ENCODE measurements at regions not wholly inside any gene's neighbourhood (a gene's known extent, or its start where the extent isn't known, plus 50 kb on each side); places are given as distances from the start of the nearest gene placed in this dataset.
"Not testable (repeated sequence)": the region's sequence is repeated elsewhere in the genome, so short reads cannot be mapped to it uniquely, and the experiment has no call there.

DNA sequence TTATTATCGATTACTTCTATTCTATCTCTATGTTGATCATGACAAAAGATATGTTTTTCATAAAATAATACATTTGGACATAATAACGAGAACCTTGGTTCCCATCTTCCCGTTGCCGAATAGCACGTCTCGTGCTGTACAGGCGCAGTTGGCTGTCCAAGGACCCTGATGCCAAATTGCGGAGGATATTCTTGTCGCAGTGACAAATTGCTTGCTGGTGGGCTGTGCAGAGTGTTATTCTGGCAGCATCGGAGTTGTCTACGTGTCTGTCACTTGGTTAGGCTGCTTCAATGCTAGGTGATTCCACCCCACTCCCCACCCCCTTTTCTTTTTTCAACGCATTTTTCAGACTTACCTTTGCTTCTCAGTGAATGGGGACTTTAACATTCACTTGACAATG, 546.8 kb downstream of the PRKD1 start:
- no peaks in the 10 kb centered on the region for H3K9me3 ChIP-seq (replicated peaks)
- no peak for DNase-seq
- H3K4me1 ChIP-seq: no peaks in the 10 kb centered on the region
- no peak overlapping the region for H3K27ac ChIP-seq
- no peaks in the 10 kb centered on the region for H3K27me3 ChIP-seq
- no peaks in the 10 kb centered on the region for H3K36me3 ChIP-seq
- no peak overlapping the region for H3K4me3 ChIP-seq

GRCh38 chr14:29388571-29388970, 539.1 kb downstream of the PRKD1 start:
- no peak for DNase-seq
- Histone ChIP-seq H3K4me1 (no peaks in the 10 kb centered on the region), H3K9me3 (replicated peaks) (no peaks in the 10 kb centered on the region), H3K27ac (no peak overlapping the region), H3K36me3 (no peaks in the 10 kb centered on the region), H3K27me3 (no peaks in the 10 kb centered on the region), H3K4me3 (no peak overlapping the region)

GRCh38 chr14:29390081-29390832, 537.4 kb downstream of the PRKD1 start:
- Histone ChIP-seq H3K4me3 (no peak overlapping the region), H3K27me3 (no peaks in the 10 kb centered on the region)

DNA sequence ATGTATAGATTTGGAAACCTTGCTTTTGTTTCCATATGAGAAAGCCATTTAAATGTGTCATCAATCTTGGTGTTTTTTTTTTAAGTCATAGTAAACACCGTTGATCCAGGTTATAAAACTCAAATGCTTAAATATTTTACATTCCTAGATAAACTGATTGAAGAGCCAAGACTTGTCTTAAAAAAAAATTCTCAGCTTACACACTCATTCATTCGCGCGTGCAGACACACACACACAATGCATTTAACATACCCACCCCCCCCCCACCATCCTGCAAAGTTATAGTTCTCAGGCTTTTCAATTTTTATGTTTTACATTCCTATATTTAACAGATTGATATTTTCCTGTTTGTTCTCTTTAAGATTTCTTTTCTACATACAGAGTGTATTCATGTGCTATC, 536.4 kb downstream of the PRKD1 start:
- no peak overlapping the region for H3K4me3 ChIP-seq
- no peak for DNase-seq
- no peak overlapping the region for H3K27ac ChIP-seq
- H3K36me3 ChIP-seq: no peaks in the 10 kb centered on the region
- H3K4me1 ChIP-seq: no peaks in the 10 kb centered on the region
- no peaks in the 10 kb centered on the region for H3K9me3 ChIP-seq (replicated peaks)
- no peaks in the 10 kb centered on the region for H3K27me3 ChIP-seq

More at GRCh38 chr14:29390081-29390832, 537.4 kb downstream of the PRKD1 start:
- H3K4me1 ChIP-seq: no peaks in the 10 kb centered on the region
- H3K9me3 ChIP-seq (replicated peaks): no peaks in the 10 kb centered on the region
- no peak for DNase-seq
- no peaks in the 10 kb centered on the region for H3K36me3 ChIP-seq
- no peak overlapping the region for H3K27ac ChIP-seq

DNA sequence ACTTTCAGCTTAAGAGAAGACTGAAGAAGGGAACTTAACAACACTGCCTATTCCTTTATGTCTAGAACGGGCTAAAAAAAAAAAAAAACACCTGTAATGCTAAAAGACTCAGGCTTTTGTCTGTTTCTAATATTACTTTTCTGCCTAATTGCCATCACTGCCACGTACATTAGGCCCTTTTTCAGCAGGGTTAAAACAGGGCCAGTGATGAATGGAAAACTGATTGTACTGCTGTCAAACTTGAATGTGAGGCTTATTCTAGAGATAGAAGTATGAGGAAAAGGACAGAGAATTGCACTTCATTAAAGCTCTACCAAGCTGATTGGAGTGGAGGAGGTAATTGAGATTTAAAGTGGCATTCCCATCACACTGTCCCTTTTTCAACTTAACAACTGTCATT, 535.8 kb downstream of the PRKD1 start:
- Histone ChIP-seq H3K9me3 (replicated peaks) (no peaks in the 10 kb centered on the region), H3K4me1 (no peaks in the 10 kb centered on the region), H3K4me3 (no peak overlapping the region), H3K27ac (no peak overlapping the region), H3K27me3 (no peaks in the 10 kb centered on the region), H3K36me3 (no peaks in the 10 kb centered on the region)
- no peak for DNase-seq

- no peaks in the 10 kb centered on the region for H3K36me3 ChIP-seq
- H3K4me1 ChIP-seq: no peaks in the 10 kb centered on the region
- DNase-seq: no peak
- H3K27me3 ChIP-seq: no peaks in the 10 kb centered on the region
- H3K9me3 ChIP-seq (replicated peaks): no peaks in the 10 kb centered on the region
- no peak overlapping the region for H3K4me3 ChIP-seq
- no peak overlapping the region for H3K27ac ChIP-seq
Measured at GRCh38 chr14:29392287-29392686, 535.4 kb downstream of the PRKD1 start.

GRCh38 chr14:29403091-29403490, 524.6 kb downstream of the PRKD1 start:
- Histone ChIP-seq H3K27ac (no peak overlapping the region), H3K4me1 (no peaks in the 10 kb centered on the region), H3K4me3 (no peak overlapping the region), H3K36me3 (no peaks in the 10 kb centered on the region), H3K9me3 (replicated peaks) (no peaks in the 10 kb centered on the region), H3K27me3 (0 out of 2 replicates have a peak, but pooled peaks cover 2% of the 10 kb centered on the region)
- DNase-seq: no peak

DNA sequence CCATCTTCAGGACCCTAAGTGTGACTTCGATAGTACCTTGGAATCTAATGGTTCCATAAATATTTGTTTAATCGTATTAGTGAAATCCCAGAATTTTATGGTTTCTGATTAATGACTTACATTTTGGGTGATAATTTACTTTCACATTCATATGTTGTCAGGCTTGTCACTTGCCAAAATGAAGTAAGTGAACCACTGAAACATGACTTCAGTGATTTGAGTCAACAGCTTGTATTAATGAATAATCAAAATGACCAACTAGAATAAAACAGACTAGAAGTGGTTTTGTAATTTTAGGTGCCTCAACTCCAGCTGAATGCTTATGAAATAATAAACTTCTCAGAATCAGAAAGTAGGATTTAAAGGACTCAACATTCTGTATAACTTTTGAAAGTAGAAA, 517.1 kb downstream of the PRKD1 start:
- Histone ChIP-seq H3K4me3 (no peak overlapping the region), H3K4me1 (no peaks in the 10 kb centered on the region), H3K9me3 (replicated peaks) (no peaks in the 10 kb centered on the region), H3K27ac (no peak overlapping the region), H3K36me3 (no peaks in the 10 kb centered on the region), H3K27me3 (no peaks in the 10 kb centered on the region)
- DNase-seq: no peak

DNA sequence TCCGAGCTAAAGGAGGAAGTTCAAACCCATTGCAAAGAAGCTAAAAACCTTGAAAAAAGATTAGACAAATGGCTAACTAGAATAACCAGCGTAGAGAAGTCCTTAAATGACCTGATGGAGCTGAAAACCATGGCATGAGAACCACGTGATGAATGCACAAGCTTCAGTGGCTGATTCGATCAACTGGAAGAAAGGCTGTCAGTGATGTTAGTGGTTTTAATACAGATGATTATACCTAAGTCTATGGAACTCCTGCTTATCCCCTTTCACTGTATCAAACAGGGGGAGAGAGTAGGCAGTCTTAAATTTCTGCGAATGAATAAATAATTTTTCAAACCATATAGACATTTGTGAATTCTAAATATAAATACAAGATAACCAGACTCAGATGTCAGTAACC, 512.7 kb downstream of the PRKD1 start:
- H3K4me3 ChIP-seq; H3K36me3 ChIP-seq; H3K27ac ChIP-seq; H3K4me1 ChIP-seq; DNase-seq; H3K9me3 ChIP-seq (replicated peaks); H3K27me3 ChIP-seq: not testable (repeated sequence)

DNA sequence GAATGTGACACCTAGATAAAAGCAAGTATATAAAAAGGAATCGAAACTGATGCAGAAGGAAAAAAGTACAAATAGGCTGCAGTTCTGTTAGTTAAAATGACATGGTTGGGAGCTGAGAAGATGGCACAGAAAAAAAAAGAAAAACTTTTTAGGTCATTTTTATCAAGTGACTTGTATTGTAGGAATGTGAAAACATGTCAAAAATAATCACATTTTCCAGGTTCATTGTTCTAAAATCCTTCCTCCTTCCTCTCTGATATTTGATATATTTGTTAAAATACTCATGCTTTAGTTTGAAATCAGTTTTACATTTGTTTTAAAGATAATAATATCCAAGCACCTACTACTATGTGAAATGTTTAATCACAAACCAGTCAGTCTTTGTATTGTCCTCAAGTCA, 507.9 kb downstream of the PRKD1 start:
- no peak overlapping the region for H3K27ac ChIP-seq
- H3K4me1 ChIP-seq: no peaks in the 10 kb centered on the region
- H3K36me3 ChIP-seq: no peaks in the 10 kb centered on the region
- no peak overlapping the region for H3K4me3 ChIP-seq
- H3K27me3 ChIP-seq: peaks cover 7% of the 10 kb centered on the region; the same call in 1 of the 2 replicates
- DNase-seq: no peak
- H3K9me3 ChIP-seq (replicated peaks): no peaks in the 10 kb centered on the region

DNA sequence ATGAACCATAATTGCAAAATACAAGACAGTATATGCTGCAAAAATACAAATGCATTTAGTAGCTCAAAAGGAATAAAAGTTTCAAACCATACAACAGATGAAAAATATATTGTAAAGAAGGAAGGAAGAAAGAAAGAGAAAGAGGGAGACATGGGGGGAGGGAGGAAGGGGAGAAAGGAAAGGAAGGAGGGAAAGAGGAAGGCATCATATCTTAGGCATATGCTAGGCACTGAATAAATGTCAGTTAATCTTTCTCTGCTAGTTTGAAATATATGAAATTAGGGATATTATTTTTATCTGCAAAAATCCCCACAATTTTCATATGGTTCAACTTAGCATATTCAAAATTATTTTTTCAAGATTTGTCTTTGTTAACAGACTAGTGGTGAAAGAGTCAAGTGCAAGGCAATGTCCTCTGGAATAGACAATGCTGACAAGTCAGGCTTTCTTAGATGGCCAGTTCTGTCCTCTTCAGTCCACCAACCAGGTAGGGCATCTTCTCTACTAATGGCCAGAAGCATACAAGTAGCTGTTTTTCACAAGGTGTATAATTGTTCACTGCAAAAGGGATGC, 506.4 kb downstream of the PRKD1 start:
- H3K27me3 ChIP-seq: peaks cover 10% of the 10 kb centered on the region; the same call in 1 of the 2 replicates
- H3K4me1 ChIP-seq: no peaks in the 10 kb centered on the region
- DNase-seq: no peak
- no peak overlapping the region for H3K27ac ChIP-seq
- no peaks in the 10 kb centered on the region for H3K36me3 ChIP-seq
- no peaks in the 10 kb centered on the region for H3K9me3 ChIP-seq (replicated peaks)
- H3K4me3 ChIP-seq: no peak overlapping the region

DNA sequence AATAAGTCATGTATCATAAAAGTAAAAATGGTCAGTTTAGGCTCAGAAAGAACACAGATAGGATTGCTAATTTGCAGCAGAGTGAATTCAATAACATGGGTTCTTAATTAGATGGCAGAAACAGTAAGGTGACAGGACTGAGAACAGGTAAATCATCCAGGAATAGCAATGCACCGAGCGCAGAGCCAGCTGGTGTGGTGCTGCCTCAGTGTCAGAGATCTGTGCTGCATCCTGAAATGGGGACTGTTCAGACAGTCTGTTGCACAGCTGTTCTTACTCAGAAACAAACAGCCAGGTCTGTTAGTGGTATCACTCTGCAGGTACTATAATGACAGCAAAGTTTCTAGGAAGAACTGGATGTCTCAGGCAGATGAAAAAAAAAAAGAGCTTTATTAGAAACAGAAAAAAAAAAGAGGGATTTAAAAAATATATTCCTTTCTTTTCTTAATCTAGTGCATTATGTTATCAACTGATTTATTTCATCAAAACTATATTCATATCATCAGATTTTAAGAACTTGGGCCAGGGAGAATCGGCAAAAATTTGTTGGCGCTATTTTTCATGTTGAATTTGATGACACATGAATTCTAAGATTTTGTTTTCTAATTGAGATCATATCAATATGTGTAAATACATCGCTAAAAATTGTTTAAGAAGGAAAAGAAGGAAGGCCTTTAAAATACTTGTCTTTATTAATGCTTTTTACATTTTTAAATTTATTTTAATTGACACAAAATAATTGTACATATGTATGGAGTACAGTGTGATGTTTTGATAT, 501.8 kb downstream of the PRKD1 start:
- Histone ChIP-seq H3K9me3 (replicated peaks) (no peaks in the 10 kb centered on the region), H3K27ac (no peak overlapping the region), H3K4me1 (no peaks in the 10 kb centered on the region), H3K4me3 (no peak overlapping the region), H3K36me3 (no peaks in the 10 kb centered on the region), H3K27me3 (0 out of 2 replicates have a peak, but pooled peaks cover 3% of the 10 kb centered on the region)
- no peak for DNase-seq

GRCh38 chr14:29442696-29443095, 485.0 kb downstream of the PRKD1 start:
- Histone ChIP-seq H3K36me3 (no peaks in the 10 kb centered on the region), H3K27me3 (peaks cover 5% of the 10 kb centered on the region; the same call in 1 of the 2 replicates), H3K27ac (no peak overlapping the region), H3K9me3 (replicated peaks) (no peaks in the 10 kb centered on the region), H3K4me1 (no peaks in the 10 kb centered on the region), H3K4me3 (no peak overlapping the region)
- DNase-seq: no peak

- Histone ChIP-seq H3K27me3 (peaks cover 13% of the 10 kb centered on the region), H3K36me3 (no peaks in the 10 kb centered on the region), H3K27ac (no peak overlapping the region), H3K4me3 (no peak overlapping the region), H3K9me3 (replicated peaks) (no peaks in the 10 kb centered on the region), H3K4me1 (no peaks in the 10 kb centered on the region)
- no peak for DNase-seq
Measured at GRCh38 chr14:29444216-29444615, 483.4 kb downstream of the PRKD1 start.

DNA sequence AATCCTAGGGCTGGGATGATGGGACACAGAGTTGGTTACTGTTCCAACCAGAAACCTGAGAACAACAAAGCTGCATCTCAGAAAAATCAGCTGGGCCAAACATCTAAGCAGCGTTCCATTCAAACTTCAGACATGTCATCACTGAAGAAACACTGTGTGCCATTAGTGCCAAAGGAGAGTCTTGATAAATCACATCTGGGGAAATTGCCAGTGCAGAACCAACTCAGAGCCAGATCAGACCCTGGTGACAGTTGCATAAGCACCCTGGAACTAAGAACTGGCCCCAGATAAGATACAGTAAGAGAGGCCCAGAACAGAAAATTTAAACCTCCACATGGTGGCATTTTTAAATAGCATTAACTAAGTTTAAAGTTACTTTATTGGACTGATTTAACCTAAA, 482.8 kb downstream of the PRKD1 start:
- peaks cover 13% of the 10 kb centered on the region for H3K27me3 ChIP-seq
- no peak overlapping the region for H3K27ac ChIP-seq
- H3K9me3 ChIP-seq (replicated peaks): no peaks in the 10 kb centered on the region
- H3K4me3 ChIP-seq: no peak overlapping the region
- H3K36me3 ChIP-seq: no peaks in the 10 kb centered on the region
- no peak for DNase-seq
- no peaks in the 10 kb centered on the region for H3K4me1 ChIP-seq

Measured in SJCRH30 (cell line).